ENCODE measurements at regions not wholly inside any gene's neighbourhood (a gene's known extent, or its start where the extent isn't known, plus 50 kb on each side); places are given as distances from the start of the nearest gene placed in this dataset.

- no peak for DNase-seq
- in situ Hi-C loops (cut with HindIII; ENCODE audit: low pct_ligation_motif_present, low pct_unique_long_range_greater_than_20kb, low sequenced_read_pairs), result no loop called here
Measured at GRCh38 chr3:18238746-18239331, 186.3 kb downstream of the SATB1 start.

- in situ Hi-C loops (cut with HindIII; ENCODE audit: low pct_ligation_motif_present, low pct_unique_long_range_greater_than_20kb, low sequenced_read_pairs), result no loop called here
Measured at GRCh38 chr3:18238332-18238731, 186.8 kb downstream of the SATB1 start.

GRCh38 chr3:18237251-18238005 is 187.7 kb downstream of the SATB1 start:
- DNase-seq, result no peak
- in situ Hi-C loops (cut with HindIII; ENCODE audit: low pct_ligation_motif_present, low pct_unique_long_range_greater_than_20kb, low sequenced_read_pairs), result no loop called here

More at GRCh38 chr3:18238332-18238731, 186.8 kb downstream of the SATB1 start:
- DNase-seq, result no peak

DNA sequence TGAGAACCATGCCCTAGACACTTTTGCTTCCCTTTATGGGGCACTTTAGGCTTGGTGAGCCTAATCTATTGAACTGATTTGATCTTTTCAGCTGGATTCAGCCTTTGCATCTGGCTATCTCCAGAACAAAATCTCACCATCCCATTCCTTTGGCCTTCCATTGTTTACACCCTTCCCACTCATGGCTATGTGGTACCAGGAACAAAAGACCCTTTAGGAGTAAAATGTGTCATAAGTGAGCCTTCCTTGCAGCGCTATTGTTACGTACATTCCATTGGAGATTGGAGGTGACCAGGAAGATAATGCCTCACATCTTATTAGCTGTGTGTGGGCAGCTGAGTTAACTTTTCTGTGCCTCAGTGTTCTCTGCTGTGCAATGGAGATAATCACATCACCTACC is 188.4 kb downstream of the SATB1 start:
- in situ Hi-C loops (cut with HindIII; ENCODE audit: low pct_ligation_motif_present, low pct_unique_long_range_greater_than_20kb, low sequenced_read_pairs), result no loop called here
- DNase-seq, result no peak

GRCh38 chr3:18234717-18235335 is 190.3 kb downstream of the SATB1 start:
- DNase-seq, result no peak
- in situ Hi-C loops (cut with HindIII; ENCODE audit: low pct_ligation_motif_present, low pct_unique_long_range_greater_than_20kb, low sequenced_read_pairs), result no loop called here

DNA sequence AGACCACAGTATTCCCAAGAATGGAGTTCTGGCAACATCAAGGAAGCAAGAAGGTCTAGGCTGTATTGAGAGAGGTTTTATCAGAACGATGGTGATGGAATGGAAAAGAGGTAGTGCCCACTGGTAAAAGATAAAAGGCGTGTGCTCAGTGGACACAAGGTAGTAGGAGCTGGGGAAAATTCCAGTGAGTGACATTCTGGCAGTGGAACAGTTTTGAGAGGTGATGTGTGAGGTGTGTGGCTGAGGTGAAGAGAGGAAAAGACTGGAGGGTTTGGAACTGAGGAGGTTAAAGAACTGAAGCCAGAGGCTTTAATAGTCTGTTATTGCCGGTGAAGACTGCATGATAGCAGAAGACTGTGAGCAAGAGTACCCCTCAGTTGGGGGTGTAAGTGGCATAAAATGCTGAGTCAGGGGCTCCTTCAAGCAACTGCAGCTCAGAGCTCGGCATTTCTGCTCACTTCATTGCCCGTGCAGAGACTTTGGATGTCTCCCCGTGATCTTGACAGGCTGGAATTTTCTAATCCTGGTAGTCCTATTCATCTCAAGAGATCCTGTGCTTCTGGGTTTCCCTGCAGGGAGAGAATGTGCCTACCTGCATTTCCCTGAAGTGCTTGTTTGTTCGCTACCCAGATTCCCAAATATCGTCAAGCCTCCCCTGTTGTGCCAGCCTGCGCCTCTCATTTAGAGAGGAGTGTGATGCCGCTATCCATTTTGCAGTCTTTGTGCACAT is 191.0 kb downstream of the SATB1 start:
- DNase-seq, result no peak
- in situ Hi-C loops (cut with HindIII; ENCODE audit: low pct_ligation_motif_present, low pct_unique_long_range_greater_than_20kb, low sequenced_read_pairs), result no loop called here

DNA sequence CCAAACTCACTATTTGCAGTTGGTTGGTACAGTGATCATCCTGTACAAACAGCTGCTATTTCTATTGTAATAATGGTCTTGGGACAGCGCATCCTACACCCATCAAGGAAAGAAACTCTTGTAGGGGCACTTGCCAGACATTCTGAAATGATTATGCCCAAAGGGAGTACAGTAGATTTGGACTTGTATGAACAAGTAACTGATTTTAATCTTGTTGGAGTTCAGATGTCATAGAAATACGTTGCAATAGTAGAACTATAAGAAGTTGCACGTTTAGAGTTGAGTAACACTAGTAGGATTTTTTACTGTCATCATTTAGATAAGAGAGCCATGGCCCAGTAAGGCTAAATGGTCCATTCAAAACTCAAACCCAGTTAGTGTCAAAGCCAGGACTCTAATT is 192.8 kb downstream of the SATB1 start:
- in situ Hi-C loops (cut with HindIII; ENCODE audit: low pct_ligation_motif_present, low pct_unique_long_range_greater_than_20kb, low sequenced_read_pairs), result no loop called here
- DNase-seq, result no peak

DNA sequence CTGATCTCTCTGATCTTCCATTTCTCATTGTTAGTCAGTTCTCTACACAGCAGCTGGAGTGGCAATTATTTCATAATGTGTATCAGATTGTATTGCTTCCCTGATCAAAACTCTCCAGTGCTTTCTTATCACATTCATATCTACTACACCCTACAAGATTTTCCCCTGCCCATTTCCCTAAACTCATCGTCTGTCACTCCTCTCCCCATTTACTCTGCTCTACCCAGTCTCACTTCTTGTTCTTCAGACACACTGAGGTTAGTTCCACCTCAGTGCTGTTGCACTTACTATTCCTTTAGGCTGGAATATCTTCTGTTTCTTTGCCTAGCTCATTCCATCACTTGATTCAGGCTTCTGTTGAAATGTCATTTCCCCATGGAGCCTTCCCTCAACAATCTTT is 197.1 kb downstream of the SATB1 start:
- no peak for DNase-seq
- in situ Hi-C loops (cut with HindIII; ENCODE audit: low pct_ligation_motif_present, low pct_unique_long_range_greater_than_20kb, low sequenced_read_pairs), result no loop called here

DNA sequence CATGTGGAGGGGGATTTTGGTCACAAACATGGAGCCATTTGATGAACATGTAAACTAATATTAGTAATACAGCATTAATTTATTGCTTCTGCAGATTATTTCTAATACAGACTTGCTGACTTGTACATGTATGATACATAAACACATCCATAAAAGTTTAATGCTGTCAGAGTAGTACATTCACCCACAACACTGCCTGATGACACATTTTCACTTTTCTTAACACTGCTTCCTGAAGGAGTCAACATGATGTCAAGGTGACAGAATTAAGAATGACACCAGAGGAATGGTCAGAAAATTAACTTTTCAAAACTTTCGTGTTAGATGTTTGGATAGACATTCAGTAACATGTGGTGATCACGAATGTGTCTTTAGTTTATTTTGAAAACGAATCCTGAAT is 199.4 kb downstream of the SATB1 start:
- no peak for DNase-seq
- in situ Hi-C loops (cut with HindIII; ENCODE audit: low pct_ligation_motif_present, low pct_unique_long_range_greater_than_20kb, low sequenced_read_pairs), result no loop called here

DNA sequence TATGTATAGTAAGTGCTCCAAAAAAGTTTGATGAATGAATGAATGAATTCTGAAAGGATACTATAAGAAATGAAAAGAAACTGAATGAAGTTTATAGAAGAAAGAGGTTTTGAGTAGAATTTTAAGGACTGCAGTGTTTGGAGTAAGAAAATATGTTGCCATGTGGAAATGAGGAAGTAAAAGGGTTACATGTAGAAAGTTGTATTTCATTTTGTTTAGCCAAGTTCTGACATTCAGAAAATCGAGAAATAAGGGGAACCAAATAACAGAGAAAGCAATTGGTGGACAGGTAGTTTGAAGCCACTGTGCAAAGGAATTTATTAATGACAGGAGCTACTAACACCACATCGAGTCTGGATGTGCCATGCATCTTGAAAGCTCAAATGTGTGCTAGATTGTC is 200.7 kb downstream of the SATB1 start:
- DNase-seq, result no peak
- in situ Hi-C loops (cut with HindIII; ENCODE audit: low pct_ligation_motif_present, low pct_unique_long_range_greater_than_20kb, low sequenced_read_pairs), result no loop called here

GRCh38 chr3:18223974-18224373 is 201.2 kb downstream of the SATB1 start:
- DNase-seq, result no peak
- in situ Hi-C loops (cut with HindIII; ENCODE audit: low pct_ligation_motif_present, low pct_unique_long_range_greater_than_20kb, low sequenced_read_pairs), result no loop called here

DNA sequence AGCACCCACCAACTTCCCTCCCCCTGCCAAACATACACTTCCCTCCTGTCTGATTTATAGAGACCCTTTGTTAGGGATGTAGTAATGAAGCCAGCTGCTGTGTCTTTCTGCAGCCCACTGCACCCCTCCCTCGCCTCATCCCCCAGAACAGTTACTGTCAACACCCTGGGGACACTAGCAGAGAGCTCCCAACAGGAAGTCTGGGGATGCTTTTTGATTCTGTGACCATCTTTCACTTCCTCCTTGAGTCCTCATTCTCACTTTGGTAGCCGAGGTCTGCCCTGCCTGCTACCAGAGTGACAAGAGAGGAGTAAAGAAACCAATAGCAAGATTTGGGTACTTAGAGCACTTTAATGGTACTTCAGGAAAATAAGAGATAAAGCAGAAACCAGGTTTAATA is 201.6 kb downstream of the SATB1 start:
- no peak for DNase-seq
- in situ Hi-C loops (cut with HindIII; ENCODE audit: low pct_ligation_motif_present, low pct_unique_long_range_greater_than_20kb, low sequenced_read_pairs), result no loop called here

- no peak for DNase-seq
- in situ Hi-C loops (cut with HindIII; ENCODE audit: low pct_ligation_motif_present, low pct_unique_long_range_greater_than_20kb, low sequenced_read_pairs), result no loop called here
Measured at GRCh38 chr3:18222686-18223085, 202.5 kb downstream of the SATB1 start.

GRCh38 chr3:18217507-18218174 is 207.5 kb downstream of the SATB1 start:
- no peak for DNase-seq
- in situ Hi-C loops (cut with HindIII; ENCODE audit: low pct_ligation_motif_present, low pct_unique_long_range_greater_than_20kb, low sequenced_read_pairs), result no loop called here

GRCh38 chr3:18216996-18217395 is 208.1 kb downstream of the SATB1 start:
- no peak for DNase-seq
- in situ Hi-C loops (cut with HindIII; ENCODE audit: low pct_ligation_motif_present, low pct_unique_long_range_greater_than_20kb, low sequenced_read_pairs), result no loop called here

- no peak for DNase-seq
- in situ Hi-C loops (cut with HindIII; ENCODE audit: low pct_ligation_motif_present, low pct_unique_long_range_greater_than_20kb, low sequenced_read_pairs), result no loop called here
Measured at GRCh38 chr3:18215639-18216038, 209.5 kb downstream of the SATB1 start.

DNA sequence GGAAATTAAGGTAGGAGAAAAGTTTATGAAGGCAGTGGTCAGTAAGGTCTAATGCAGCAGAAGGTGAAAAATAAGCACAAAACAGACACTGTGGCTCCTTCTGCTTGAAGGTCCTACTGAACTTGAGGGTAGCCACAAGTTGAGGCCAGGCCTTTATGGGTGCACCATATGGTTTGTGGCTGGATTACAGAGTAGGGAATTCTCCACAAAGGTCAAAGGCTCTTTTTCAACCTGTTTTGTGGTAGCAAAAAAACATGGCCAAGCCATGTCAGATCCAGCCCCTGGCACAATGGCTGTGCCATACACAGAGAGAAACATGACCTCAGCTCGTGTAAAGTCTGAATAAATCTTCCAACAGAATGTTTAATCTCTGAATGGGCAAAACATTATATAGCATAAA is 214.0 kb downstream of the SATB1 start:
- DNase-seq, result no peak
- in situ Hi-C loops (cut with HindIII; ENCODE audit: low pct_ligation_motif_present, low pct_unique_long_range_greater_than_20kb, low sequenced_read_pairs), result no loop called here

DNA sequence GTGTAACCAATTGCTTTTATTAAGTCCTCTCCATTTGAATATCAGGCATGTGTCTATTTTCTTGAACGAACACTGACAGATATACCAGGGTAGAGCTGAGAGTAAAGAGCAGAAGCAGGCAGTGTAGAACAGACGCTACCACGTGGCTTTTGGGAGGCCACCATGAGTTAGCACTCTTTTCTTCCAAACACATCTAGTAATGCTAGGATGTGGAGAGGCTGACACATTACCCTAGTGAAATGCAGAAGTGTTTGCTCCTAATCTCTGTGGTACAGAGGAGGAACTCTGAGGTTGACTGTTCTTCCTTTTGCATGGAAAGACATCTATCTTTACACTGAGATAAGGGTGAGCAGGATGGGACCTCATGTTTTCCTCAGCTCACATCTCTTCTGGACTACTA is 216.3 kb downstream of the SATB1 start:
- DNase-seq, result no peak
- in situ Hi-C loops (cut with HindIII; ENCODE audit: low pct_ligation_motif_present, low pct_unique_long_range_greater_than_20kb, low sequenced_read_pairs), result no loop called here

DNA sequence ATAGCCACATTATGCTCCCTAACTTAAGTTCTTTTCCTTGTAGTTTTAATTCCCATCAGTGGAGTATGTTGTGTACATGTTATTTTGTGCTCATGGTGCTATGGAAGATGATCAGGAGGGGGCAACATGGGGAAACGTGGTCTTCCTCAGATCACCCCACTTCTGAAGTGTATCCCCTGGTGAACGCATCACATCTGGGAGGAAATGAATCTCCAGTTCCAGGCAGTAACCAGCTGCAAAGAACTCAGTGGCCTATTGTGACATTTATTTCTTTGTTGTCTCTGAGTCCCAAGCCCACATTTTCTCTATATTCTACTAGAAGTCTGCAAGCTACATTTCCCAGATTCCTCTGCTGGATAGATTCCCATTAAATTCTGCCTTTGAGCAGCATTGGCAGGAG is 217.0 kb downstream of the SATB1 start:
- in situ Hi-C loops (cut with HindIII; ENCODE audit: low pct_ligation_motif_present, low pct_unique_long_range_greater_than_20kb, low sequenced_read_pairs), result no loop called here
- no peak for DNase-seq

Measured in ACHN (cell line).